ENCODE measurements at regions not wholly inside any gene's neighbourhood (a gene's known extent, or its start where the extent isn't known, plus 50 kb on each side); places are given as distances from the start of the nearest gene placed in this dataset.
"Not testable (repeated sequence)": the region's sequence is repeated elsewhere in the genome, so short reads cannot be mapped to it uniquely, and the experiment has no call there.

- no peak for TF ChIP-seq CTCF (IDR thresholded peaks at IDR 0.05; ENCODE audit: control extremely low read depth, extremely low read depth, low read depth, missing control alignments)
- ChIA-PET CTCF (interaction anchor here (0.7 to 1.4 kb wide), 6 partner anchors 9 to 89 kb away, joined by 3 to 4 read pairs (median 4); no protein-coding TSS in a partner anchor), POLR2A (no interaction called here)
- DNase-seq (ENCODE audit: extremely low spot score): no peak
These were observed 455.1 kb upstream of the HSF2 start for GRCh38 chr6:121944354-121944753.

GRCh38 chr6:121951123-121951522, 448.3 kb upstream of the HSF2 start:
- no peak for TF ChIP-seq CTCF (IDR thresholded peaks at IDR 0.05; ENCODE audit: control extremely low read depth, extremely low read depth, low read depth, missing control alignments)
- ChIA-PET POLR2A (no interaction called here), CTCF (interaction anchor here (1.0 kb wide), 1 partner anchor 8 kb away, joined by 3 read pairs; no protein-coding TSS in a partner anchor)
- DNase-seq (ENCODE audit: extremely low spot score): no peak

GRCh38 chr6:121951918-121952379, 447.5 kb upstream of the HSF2 start:
- DNase-seq (ENCODE audit: extremely low spot score): no peak
- no peak for TF ChIP-seq CTCF (IDR thresholded peaks at IDR 0.05; ENCODE audit: control extremely low read depth, extremely low read depth, low read depth, missing control alignments)
- POLR2A ChIA-PET: no interaction called here
- CTCF ChIA-PET: interaction anchor here (1.0 kb wide), 1 partner anchor 9 kb away, joined by 3 read pairs; no protein-coding TSS in a partner anchor

GRCh38 chr6:121955401-121955800, 444.1 kb upstream of the HSF2 start:
- POLR2A ChIA-PET; DNase-seq (ENCODE audit: extremely low spot score): not testable (repeated sequence)
- CTCF ChIA-PET: interaction anchor here (1.2 kb wide), 1 partner anchor 11 kb away, joined by 4 read pairs; no protein-coding TSS in a partner anchor

- no peak for TF ChIP-seq CTCF (IDR thresholded peaks at IDR 0.05; ENCODE audit: control extremely low read depth, extremely low read depth, low read depth, missing control alignments)
- POLR2A ChIA-PET: no interaction called here
- CTCF ChIA-PET: no interaction called here
- DNase-seq (ENCODE audit: extremely low spot score): no peak
These were observed 442.7 kb upstream of the HSF2 start for GRCh38 chr6:121956782-121957181.

- DNase-seq (ENCODE audit: extremely low spot score): no peak
- CTCF ChIA-PET: interaction anchor here (0.8 to 1.3 kb wide), 2 partner anchors 15 to 22 kb away, joined by 3 to 4 read pairs; no protein-coding TSS in a partner anchor
- POLR2A ChIA-PET: no interaction called here
- no peak for TF ChIP-seq CTCF (IDR thresholded peaks at IDR 0.05; ENCODE audit: control extremely low read depth, extremely low read depth, low read depth, missing control alignments)
These were observed 440.0 kb upstream of the HSF2 start for GRCh38 chr6:121959501-121959900.

- POLR2A ChIA-PET: no interaction called here
- TF ChIP-seq CTCF (IDR thresholded peaks at IDR 0.05; ENCODE audit: control extremely low read depth, extremely low read depth, low read depth, missing control alignments): no peak
- DNase-seq (ENCODE audit: extremely low spot score): no peak
- CTCF ChIA-PET: no interaction called here
These were observed 437.8 kb upstream of the HSF2 start for GRCh38 chr6:121961619-121962125.
